Fibroblast of skin of scalp (primary cell): ENCODE measurements at regions not wholly inside any gene's neighbourhood (a gene's known extent, or its start where the extent isn't known, plus 50 kb on each side); places are given as distances from the start of the nearest gene placed in this dataset.
"Not testable (repeated sequence)": the region's sequence is repeated elsewhere in the genome, so short reads cannot be mapped to it uniquely, and the experiment has no call there.

Experiments
- DNase-seq: peaks from one replicate; pipeline ENCODE4 v3.0.0-alpha.2; 2013

DNA sequence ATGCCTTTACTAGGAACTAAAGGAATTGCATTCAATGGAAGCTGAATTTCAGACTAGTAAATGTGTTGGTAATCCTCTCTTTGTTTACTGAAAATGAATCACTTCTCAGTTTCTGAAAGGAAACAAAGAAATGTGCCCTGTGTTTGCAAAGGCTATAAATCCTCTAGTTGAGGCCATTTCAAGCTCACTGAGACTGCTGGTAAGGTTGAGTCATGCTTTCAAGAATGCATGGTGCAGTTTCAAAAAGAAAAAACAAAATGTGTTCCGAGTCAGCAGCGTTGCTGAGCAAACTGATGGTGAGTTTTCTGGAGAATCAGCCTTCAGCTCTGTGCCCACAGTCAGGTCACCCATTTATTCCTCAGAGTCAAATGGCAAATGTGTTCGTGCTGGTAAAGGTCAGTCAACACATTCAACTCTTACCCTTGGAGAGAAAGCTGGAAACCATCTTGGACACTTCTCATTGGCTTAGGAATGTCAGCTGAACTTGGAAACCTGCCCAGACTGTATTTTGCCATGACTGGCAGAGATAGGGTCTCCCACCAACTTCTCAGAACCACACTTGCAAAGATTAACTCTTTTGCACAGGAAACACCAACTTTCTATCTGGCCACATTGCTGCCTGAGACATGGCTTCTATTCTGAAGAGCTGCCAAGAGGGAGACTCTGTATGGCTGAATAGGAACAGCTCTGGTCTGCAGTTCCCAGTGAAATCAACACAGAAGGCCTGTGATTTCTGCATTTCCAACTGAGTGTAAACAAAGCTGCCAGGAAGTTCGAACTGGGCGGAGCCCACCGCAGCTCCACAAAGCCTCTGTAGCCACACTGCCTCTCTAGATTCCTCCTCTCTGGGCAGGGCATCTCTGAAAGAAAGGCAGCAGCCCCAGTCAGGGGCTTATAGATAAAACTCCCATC lies 484.4 kb downstream of the ATP23 start:
- peak; percentile 94 for DNase-seq

DNA sequence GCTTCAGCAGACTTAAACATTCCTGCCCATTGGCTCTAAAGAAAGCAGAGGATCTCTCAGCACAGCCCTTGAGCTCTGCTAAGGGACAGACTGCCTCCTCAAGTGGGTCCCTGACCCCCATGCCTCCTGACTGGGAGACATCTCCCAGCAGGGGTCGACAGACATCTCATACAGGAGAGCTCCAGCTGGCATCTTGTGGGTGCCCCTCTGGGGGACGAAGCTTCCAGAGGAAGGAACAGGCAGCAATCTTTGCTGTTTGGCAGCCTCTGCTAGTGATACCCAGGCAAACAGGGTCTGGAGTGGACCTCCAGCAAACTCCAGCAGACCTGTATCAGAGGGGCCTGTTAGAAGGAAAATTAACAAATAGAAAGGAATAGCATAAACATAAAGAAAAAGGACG lies 485.1 kb downstream of the ATP23 start:
- not testable (repeated sequence) for DNase-seq

DNA sequence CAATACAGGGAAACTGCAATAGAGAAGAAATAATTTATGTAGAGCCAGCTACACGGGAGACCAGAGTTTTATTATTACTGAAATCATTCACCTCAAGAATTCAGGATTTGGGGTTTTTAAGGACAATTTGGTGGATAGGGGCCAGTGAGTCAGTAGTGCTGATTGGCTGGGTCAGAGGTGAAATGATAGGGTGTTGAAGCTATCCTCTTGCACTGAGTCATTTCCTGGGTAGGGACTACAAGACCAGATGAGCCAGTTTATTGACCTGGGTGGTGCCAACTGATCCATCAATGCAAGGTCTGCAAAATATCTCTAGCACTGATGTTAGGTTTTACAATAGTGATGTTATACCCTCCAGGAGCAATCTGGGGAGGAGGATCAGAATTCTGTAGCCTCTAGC lies 486.3 kb downstream of the LRIG3 start:
- DNase-seq = no peak

DNA sequence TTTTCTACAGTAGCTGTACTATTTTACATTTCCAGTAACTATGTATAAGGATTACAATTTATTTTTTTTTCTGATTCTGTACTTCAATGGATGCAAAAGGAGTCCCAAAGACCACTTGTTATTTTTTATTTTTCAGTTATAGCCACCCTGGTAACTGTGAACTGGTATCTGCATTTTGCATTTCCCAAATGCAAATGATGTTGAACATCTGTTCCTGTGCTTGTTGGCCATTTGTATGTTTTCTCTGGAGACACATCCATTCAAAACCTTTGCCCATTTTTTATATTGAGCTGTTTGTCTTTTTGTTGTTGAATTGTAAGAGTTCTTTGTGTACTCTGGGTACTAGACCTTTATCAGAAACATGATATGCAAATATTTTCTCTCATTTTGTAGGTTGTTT lies 485.6 kb downstream of the LRIG3 start:
- DNase-seq = no peak

DNA sequence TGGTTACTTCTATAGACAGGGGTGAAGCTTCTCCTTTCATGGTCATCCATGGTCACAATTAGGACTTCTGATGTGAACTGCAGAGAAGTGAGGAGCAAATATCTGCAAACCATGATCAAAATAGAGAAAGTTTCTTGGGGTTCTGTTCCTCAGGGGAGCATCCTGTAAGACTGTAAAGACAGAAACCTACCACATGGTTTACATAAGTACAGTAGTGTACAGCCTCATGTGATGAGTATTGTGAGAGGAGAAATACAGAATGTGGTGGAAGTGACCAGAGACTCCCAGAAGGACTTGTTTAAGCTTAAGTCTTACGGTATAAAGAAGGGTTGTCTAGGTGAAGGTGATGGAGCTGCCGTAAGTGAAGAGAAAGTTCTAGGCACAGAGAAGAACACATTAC lies 484.7 kb downstream of the LRIG3 start:
- DNase-seq = no peak

DNA sequence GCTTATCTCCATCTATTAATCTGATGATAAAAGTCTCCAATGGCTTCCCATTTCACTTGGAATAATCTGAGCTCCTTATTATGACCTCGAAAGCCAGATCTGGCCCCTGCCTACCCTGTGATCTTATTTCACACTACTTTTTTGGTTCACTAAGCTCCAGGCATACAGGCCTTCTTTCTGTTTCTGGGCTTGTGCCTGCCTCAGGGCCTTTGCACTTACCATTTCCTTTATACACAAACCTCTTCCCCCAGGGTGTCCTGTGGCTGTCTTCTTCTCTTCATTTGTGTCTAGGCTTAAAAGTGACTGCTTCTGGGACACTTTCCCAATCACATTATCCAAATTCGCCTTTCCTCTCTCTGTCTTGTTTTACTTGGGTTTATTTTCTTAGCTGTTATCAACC lies 478.8 kb downstream of the LRIG3 start:
- DNase-seq = no peak

DNA sequence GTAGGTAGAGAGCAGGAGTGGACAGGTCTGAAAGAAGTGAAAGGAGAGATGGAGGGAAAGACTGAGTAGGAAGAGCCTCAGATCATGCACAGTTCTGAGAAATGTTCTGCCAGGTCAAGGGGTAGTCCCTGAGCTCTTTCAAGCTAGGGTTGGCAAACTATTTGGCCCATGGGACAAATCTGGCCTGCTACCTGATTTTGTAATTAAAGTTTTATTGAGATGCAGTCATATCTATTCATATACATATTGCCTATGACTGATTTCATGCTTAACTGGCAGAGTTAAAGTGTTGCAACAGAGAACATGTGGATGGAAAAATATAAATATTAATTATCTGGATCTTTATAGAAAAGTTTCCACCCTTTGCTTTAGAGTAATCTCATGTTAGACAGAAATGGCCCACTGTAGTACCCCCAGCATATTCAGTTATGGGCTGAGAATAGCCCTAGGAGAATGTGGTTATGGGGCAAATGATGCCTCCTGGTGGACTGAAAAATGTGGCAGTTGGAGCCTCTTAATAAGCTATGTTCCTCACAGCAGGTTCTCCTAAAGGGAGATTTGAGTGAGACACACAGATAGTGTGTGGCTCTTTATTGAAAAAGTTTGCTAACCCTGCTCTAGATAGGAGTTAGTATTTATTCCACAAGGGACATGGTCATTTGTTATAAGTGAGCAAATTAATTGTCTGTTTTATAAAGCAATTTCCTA lies 476.9 kb downstream of the LRIG3 start:
- peak; percentile 41 for DNase-seq

DNA sequence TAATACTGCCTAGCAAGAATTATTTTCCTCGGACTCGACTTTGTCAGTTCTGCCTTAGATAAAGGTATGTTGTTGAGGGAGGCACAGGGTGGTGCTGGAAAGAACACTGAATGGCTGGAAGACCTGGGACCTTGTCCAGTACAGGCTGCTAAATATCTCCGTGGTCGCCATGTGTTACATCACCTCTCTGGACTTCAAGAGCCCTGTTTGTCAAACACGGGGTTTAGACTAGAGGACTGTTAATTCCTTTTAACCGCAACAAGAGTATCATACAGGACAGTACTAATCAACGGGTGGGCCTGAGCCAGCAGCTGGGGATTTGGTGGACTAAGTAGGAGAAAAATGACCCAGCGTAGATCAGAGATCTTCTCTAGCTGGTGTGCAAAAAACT lies 476.3 kb downstream of the LRIG3 start:
- DNase-seq = peak; percentile 38

DNA sequence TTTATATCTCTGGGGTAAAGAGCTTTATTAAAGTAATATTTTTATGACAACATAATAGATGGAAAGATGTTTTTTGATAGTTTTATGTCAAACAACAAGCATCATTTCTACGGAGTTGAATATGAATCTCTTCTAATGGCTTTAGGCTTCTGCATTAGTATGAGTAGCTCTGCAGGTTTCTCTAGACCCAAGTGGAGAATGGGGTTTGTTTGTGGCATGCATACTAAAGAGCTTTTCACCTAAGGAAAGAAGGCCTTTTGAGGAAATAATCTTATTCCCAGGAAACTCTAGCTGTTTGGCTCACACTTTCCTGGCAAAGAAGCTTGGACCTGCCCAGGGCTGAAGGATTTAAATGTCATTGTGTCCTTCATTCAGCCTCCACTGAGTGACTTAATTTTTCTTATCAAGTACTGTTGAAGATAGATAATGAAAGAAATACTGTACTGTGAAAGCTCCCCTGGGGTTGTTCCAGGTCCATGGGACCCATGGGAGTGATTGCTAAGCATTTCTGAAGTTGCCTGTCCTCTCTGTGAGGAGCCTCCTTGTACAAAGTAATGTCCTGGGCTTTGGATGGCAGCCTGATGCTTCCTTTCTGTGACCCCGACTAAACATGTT lies 469.3 kb downstream of the LRIG3 start:
- no peak for DNase-seq

DNA sequence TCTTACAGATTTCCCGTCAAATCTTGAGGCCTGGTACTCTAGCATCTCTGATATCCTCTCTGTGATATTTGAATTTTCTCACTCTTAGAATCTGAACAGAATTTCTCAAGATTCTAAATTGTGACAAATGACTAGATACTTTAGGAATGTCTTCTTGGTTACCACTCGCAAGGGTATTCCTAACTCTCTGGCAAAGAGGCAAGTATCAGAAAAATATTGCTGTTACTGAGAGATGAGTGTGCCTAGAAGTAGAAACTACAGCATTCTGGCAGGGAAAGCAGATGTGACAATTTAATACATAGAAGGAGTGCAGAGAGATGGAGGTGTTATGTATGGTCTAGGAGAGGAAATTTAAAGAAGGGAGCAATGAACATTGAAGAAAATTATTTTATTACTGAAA lies 467.8 kb downstream of the LRIG3 start:
- peak; percentile 75 for DNase-seq

DNA sequence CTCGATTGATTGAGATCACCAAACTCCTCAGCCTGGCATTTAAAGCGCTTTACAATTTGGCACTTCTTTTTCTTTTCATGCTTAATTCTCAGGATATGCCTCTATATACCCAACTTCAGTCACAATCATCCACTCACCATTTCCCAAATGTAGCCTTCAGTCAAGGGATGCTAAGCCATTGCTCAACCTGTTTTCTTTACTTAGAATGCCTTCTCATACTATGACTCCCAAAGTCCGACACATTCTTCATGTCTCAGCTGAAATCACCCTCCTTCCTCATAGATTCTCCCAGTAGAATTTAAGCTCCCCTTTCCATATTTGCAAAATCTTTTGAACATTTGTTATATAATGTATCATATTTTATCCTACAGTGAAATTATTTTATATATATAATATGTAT lies 467.0 kb downstream of the LRIG3 start:
- no peak for DNase-seq

DNA sequence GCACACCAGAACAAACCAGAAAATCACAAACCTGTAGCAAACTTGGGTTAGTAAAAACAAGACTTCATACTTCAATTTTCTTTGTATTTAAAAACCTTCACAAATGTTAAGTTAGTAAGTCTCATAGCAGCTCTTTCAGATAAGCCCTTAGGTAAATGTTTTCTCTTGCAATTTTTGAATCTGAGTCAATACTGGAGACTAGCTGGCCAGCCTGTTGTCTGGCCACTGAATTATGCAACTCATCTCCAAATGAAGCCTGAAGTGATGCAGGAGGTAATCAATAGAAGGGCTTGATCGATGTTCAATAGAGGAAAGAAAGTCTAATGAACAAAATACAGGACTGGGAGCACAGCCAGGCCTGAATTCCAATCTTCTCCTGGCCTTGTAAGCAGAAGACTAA lies 465.2 kb downstream of the LRIG3 start:
- DNase-seq = peak; percentile 12

DNA sequence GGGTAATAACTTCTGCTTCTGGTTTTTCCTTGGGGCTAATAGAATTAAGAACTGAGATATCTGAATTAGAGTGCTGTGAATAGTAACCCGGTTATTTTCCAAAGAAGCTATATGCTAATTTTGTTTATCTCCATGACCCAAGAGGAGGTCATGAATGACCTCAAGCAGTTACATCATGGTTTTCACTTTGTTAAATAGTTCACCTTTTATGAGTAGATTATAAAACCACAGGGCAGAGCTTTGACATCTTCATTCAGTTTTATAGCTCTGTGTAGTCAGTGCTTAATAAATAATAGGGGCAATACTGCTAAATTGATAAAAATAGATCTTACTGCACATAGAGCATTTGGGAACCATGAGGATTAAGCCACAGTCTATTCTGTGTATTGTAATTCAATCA lies 462.2 kb downstream of the LRIG3 start:
- DNase-seq = no peak

DNA sequence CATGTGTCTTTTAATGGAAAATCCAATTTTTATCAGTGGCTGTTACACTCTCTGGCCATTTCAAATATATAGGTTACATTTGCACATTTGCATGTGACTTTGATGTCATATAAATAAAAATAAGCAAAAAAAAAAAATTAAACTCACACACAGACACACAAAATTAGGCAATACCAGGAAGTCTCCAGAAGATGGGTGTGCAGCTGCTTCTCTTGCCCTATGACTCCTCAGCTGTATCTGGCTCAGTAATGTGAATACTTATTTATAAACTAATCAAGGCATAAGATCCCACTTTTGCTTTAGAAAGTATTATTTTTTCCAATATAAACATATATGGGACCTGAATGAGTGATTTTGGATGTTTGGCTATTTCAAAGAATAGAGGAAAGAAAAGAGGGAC lies 461.1 kb downstream of the LRIG3 start:
- DNase-seq = no peak

DNA sequence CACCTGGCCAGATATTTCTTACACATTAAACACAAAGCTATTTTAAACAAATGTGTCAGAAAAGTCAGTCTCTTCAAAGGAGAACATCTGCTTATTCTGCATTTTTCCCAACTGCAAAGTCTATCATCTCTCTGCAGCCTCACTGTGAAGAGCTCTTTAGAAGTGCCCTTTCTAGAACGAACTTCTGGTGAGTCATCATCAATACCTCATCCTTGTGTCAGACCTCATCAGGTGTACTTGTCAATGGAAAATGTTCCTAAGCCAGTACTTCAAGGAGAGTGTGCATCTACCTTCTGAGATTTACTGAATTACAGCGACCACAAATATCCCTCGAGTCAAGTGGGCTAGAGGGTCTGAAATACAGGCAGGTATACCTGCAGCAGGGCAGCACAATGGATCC lies 457.3 kb downstream of the LRIG3 start:
- no peak for DNase-seq

DNA sequence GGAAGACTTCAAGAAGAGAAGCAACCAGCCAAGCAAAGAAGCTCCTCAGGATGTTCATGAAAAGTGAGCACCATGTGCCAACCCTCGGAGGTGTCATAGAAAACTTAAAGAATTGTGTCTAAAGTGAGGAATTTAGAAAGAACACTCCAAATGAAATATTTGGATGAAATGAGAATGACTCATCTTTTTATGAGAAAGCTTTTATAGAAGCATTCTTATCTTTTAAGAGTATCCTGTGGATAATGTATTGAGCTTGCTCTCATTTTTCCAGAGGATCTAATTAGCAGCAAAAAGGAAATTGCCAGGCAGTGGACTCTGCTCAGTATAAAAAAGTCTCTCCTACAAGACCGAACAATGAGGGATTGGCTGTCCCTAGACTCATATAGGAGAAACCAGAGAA lies 454.9 kb downstream of the LRIG3 start:
- DNase-seq = peak; percentile 30

DNA sequence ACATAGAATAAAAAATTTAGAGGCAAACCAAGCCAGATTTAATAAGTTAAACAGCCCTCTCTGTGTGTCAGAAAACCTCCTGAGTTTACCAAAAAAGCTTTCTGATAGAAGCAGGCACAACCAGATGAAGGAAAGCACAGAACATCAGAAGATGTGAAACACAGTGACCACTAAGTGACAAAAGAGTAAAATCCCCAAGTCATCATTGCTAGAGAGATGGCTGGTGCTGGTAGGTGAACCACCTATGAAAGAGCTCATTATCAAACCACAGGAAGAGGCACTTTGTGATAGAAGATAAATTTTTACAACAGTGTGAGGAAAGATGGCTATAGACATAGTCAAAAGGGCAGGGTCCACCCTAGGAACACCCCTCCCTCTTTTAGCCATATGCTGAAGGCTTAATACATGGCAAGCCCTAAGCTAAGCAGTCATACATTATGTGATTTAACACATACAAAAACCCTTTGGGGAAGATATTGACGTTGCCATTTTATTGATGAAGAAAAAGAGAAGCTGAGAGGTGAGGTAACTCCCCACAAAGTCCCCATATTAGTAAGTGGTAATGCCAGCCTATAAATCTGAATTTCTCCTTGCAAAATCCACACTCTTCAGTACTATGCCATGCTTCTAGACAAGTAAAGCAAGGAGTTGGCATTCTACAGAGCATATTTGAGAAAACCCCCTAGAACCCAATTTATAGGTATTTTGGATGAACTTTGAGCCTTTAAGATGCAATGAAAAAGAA lies 449.9 kb downstream of the LRIG3 start:
- no peak for DNase-seq

DNA sequence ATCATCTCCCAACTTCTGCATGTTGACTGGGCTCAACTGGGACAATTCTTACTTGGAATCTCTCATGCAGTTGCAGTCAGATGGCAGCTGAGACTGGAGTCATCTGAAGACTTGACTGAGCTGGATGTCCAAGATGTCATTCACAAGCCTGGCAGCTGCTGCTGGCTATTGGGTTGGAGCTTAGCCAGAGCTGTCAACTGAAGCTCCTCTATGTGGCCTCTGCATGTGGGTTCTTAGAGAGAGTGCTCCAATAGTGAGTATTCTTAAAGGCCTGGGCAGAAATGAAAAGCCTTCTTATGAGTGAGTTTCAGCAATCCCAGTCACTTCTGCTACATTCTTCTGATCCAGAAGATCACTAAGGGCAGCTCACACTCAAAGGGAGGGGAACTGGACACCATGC lies 440.9 kb downstream of the LRIG3 start:
- DNase-seq = no peak

DNA sequence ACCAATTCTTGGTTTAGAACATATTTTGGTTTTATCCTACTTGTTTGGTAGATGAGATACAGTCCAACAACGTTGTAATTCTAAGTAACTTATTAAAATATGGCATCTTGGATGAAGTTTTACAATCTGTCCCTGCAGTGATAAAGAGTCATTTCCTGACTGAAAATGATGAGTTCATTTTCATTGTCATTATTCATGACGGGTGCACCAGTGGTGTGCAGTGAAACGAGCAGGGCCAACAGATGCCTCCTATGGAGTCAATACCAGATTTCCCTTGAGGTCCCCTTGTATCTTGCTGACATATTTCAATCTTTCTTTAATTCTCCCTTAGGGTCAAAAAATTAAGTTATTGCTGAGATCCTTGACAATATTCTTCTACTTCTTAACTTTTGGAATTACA lies 438.5 kb downstream of the LRIG3 start:
- DNase-seq = no peak

DNA sequence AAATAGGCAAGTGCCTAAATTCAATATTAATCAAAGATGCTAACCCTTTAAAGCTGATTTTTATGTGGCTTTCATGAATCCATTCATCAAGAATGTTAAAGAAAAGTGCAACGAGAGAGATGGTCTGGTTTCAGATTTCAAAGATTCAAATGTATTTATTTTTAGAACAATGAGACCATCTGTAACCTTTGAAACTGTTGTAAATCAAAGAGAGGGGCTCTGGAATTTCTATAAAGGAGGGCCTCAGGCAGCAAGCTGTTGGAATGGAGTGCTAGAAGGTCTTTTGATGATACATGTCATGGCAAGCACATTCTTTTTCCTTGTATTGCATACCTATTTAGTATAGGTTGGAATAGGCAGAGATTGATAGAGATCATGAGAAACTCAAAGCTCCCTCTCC lies 433.0 kb downstream of the LRIG3 start:
- peak; percentile 9 for DNase-seq

DNA sequence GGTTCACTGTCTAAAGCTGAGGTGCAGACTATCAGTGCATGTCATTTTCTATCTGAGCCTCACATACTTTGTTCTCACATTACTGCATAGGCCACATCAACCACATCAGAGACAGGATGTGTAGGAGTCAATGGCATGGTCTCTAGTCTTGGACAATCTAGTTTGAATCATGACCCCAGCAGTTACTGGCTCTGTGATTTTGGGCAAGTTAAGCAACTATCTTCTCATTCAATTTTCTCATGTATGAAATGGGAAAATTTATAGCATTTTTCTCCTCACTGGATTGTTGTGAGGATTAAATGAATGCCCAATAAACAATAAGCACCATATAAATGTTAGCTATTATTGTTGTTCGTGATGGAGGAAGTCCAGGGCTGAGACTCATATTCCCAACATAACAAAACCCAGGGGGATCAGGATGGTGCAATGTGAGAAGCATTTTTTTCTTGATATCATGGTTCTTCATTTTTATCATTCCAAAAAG lies 432.6 kb downstream of the LRIG3 start:
- DNase-seq = peak; percentile 72

DNA sequence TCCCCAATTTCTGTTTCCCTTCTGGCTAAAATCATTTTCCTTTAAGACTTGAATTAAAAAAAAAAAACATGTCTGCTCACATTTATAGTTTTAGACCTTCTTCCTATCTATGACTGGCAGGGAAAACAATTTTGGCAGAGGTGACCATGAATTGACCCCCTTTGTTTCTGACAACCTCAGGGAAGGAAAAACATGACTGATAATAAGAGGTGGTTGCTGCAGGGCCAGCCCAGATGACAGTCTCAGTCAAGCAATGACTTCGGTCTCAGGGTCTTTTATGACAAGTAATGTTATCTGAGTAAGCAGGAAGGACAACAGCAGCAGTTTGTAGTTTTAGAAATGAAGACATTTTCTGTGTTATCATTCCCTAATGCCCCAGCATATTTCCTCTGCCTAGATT lies 430.9 kb downstream of the LRIG3 start:
- DNase-seq = no peak

DNA sequence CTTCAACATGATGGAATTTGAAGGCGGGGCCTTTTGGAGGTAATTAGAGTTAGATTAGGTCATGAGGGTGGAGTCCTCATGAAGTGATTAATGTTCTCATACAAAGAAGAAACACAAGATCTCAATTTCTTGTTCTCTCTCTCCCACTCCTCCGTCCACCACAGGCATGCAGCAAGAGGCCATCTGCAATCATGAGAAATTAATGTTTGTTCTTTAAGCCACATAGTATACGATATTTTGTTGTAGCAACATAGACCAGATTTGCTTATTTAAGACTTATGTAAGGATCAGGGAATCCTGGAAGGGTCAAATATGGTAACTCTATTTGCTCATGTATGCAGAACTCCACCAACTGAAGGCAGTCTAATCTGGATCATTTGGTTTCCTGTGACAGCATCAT lies 429.0 kb downstream of the LRIG3 start:
- peak; percentile 51 for DNase-seq
